Activated CD8-positive, alpha-beta memory T cell treated with anti-CD3 and anti-CD28 coated beads, Interleukin-2, amount 10 ng/mL, durations not matched to agents 7 days and 5 days (primary cell): ENCODE measurements at regions not wholly inside any gene's neighbourhood (a gene's known extent, or its start where the extent isn't known, plus 50 kb on each side); places are given as distances from the start of the nearest gene placed in this dataset.

Experiments
- ATAC-seq: fragments of 150-1000 bp; cut with Tn5 transposase; one replicate; pipeline ENCODE4 v1.10.0; 2021; ENCODE audit warnings: moderate library complexity
- CTCF ChIA-PET: fragments of 350-600 bp; sonication (Branson Sonifier 250); formaldehyde crosslinking; loops from one replicate; lab custom pipeline; 2021; ENCODE audit warnings: antibody characterized with exemption; lab: Charles Lee
- DNase-seq: peaks from one replicate; pipeline ENCODE4 v3.0.0-alpha.2; 2020
- H3K27ac Mint-ChIP-seq: one replicate; pipeline ENCODE4 v1.8.0; 2021; ENCODE audit warnings: mild to moderate bottlenecking, mixed read lengths
- H3K27me3 Mint-ChIP-seq: one replicate; pipeline ENCODE4 v1.8.0; 2021; ENCODE audit warnings: mixed read lengths
- H3K36me3 Mint-ChIP-seq: one replicate; pipeline ENCODE4 v1.8.0; 2021; ENCODE audit warnings: mild to moderate bottlenecking, mixed read lengths
- H3K4me1 Mint-ChIP-seq: one replicate; pipeline ENCODE4 v1.8.0; 2021; ENCODE audit warnings: mixed read lengths
- H3K4me3 Mint-ChIP-seq: one replicate; pipeline ENCODE4 v1.8.0; 2021; ENCODE audit warnings: mild to moderate bottlenecking, moderate library complexity, mixed read lengths
- H3K9me3 Mint-ChIP-seq: one replicate; pipeline ENCODE4 v1.8.0; 2022; ENCODE audit warnings: low read depth, mixed read lengths

GRCh38 chr9:1261266-1261665 is 211.1 kb downstream of the DMRT2 start:
- Mint-ChIP-seq H3K9me3 (no peaks in the 10 kb centered on the region), H3K4me1 (no peaks in the 10 kb centered on the region), H3K27ac (no peak overlapping the region), H3K27me3 (no peaks in the 10 kb centered on the region), H3K36me3 (no peaks in the 10 kb centered on the region), H3K4me3 (no peak overlapping the region)
- DNase-seq (no peak), ATAC-seq (no peak)
- CTCF ChIA-PET, result interaction anchor here (0.6 kb wide), 1 partner anchor 472 kb away, joined by 4 read pairs; no protein-coding TSS in a partner anchor

- H3K4me1 Mint-ChIP-seq, result no peaks in the 10 kb centered on the region
- CTCF ChIA-PET, result no interaction called here
- no peaks in the 10 kb centered on the region for H3K9me3 Mint-ChIP-seq
- DNase-seq (no peak), ATAC-seq (no peak)
- no peaks in the 10 kb centered on the region for H3K27me3 Mint-ChIP-seq
- no peak overlapping the region for H3K4me3 Mint-ChIP-seq
- H3K36me3 Mint-ChIP-seq, result no peaks in the 10 kb centered on the region
- no peak overlapping the region for H3K27ac Mint-ChIP-seq
Measured at GRCh38 chr9:1261879-1262766, 212.0 kb downstream of the DMRT2 start.

GRCh38 chr9:1267141-1267570 is 217.0 kb downstream of the DMRT2 start:
- no peak overlapping the region for H3K27ac Mint-ChIP-seq
- H3K4me3 Mint-ChIP-seq, result no peak overlapping the region
- H3K27me3 Mint-ChIP-seq, result no peaks in the 10 kb centered on the region
- DNase-seq, result no peak
- H3K4me1 Mint-ChIP-seq, result no peaks in the 10 kb centered on the region
- H3K9me3 Mint-ChIP-seq, result no peaks in the 10 kb centered on the region
- no peaks in the 10 kb centered on the region for H3K36me3 Mint-ChIP-seq
- CTCF ChIA-PET, result no interaction called here
- ATAC-seq, result no peak

GRCh38 chr9:1267581-1267980 is 217.4 kb downstream of the DMRT2 start:
- no peaks in the 10 kb centered on the region for H3K27me3 Mint-ChIP-seq
- no peak for ATAC-seq
- H3K36me3 Mint-ChIP-seq, result no peaks in the 10 kb centered on the region
- DNase-seq, result no peak
- no peaks in the 10 kb centered on the region for H3K4me1 Mint-ChIP-seq
- no peak overlapping the region for H3K4me3 Mint-ChIP-seq
- CTCF ChIA-PET, result no interaction called here
- no peak overlapping the region for H3K27ac Mint-ChIP-seq
- no peaks in the 10 kb centered on the region for H3K9me3 Mint-ChIP-seq

- DNase-seq (no peak), ATAC-seq (no peak)
- no peaks in the 10 kb centered on the region for H3K27me3 Mint-ChIP-seq
- H3K9me3 Mint-ChIP-seq, result no peaks in the 10 kb centered on the region
- H3K27ac Mint-ChIP-seq, result no peak overlapping the region
- H3K4me3 Mint-ChIP-seq, result no peak overlapping the region
- H3K36me3 Mint-ChIP-seq, result no peaks in the 10 kb centered on the region
- H3K4me1 Mint-ChIP-seq, result no peaks in the 10 kb centered on the region
- CTCF ChIA-PET, result no interaction called here
Measured at GRCh38 chr9:1269533-1270315, 219.6 kb downstream of the DMRT2 start.

GRCh38 chr9:1271367-1271766 is 221.2 kb downstream of the DMRT2 start:
- Mint-ChIP-seq H3K36me3 (no peaks in the 10 kb centered on the region), H3K9me3 (no peaks in the 10 kb centered on the region), H3K4me3 (no peak overlapping the region), H3K27me3 (no peaks in the 10 kb centered on the region), H3K27ac (no peak overlapping the region), H3K4me1 (no peaks in the 10 kb centered on the region)
- DNase-seq (no peak), ATAC-seq (no peak)
- CTCF ChIA-PET, result no interaction called here

GRCh38 chr9:1271786-1272185 is 221.6 kb downstream of the DMRT2 start:
- Mint-ChIP-seq H3K9me3 (no peaks in the 10 kb centered on the region), H3K27me3 (no peaks in the 10 kb centered on the region), H3K27ac (no peak overlapping the region), H3K4me1 (no peaks in the 10 kb centered on the region), H3K4me3 (no peak overlapping the region), H3K36me3 (no peaks in the 10 kb centered on the region)
- ATAC-seq (no peak), DNase-seq (no peak)
- CTCF ChIA-PET, result no interaction called here

GRCh38 chr9:1272488-1272887 is 222.3 kb downstream of the DMRT2 start:
- no peaks in the 10 kb centered on the region for H3K4me1 Mint-ChIP-seq
- H3K4me3 Mint-ChIP-seq, result no peak overlapping the region
- no peaks in the 10 kb centered on the region for H3K36me3 Mint-ChIP-seq
- DNase-seq, result no peak
- H3K27ac Mint-ChIP-seq, result no peak overlapping the region
- ATAC-seq, result no peak
- H3K9me3 Mint-ChIP-seq, result no peaks in the 10 kb centered on the region
- CTCF ChIA-PET, result no interaction called here
- no peaks in the 10 kb centered on the region for H3K27me3 Mint-ChIP-seq

- H3K27ac Mint-ChIP-seq, result no peak overlapping the region
- no peaks in the 10 kb centered on the region for H3K27me3 Mint-ChIP-seq
- no peak overlapping the region for H3K4me3 Mint-ChIP-seq
- CTCF ChIA-PET, result no interaction called here
- DNase-seq (no peak), ATAC-seq (no peak)
- no peaks in the 10 kb centered on the region for H3K36me3 Mint-ChIP-seq
- no peaks in the 10 kb centered on the region for H3K9me3 Mint-ChIP-seq
- no peaks in the 10 kb centered on the region for H3K4me1 Mint-ChIP-seq
Measured at GRCh38 chr9:1273859-1274258, 223.7 kb downstream of the DMRT2 start.

- no peaks in the 10 kb centered on the region for H3K36me3 Mint-ChIP-seq
- no peak overlapping the region for H3K4me3 Mint-ChIP-seq
- no peaks in the 10 kb centered on the region for H3K27me3 Mint-ChIP-seq
Measured at GRCh38 chr9:1274334-1274733, 224.2 kb downstream of the DMRT2 start.

GRCh38 chr9:1276474-1276873 is 226.3 kb downstream of the DMRT2 start:
- Mint-ChIP-seq H3K4me3 (no peak overlapping the region), H3K36me3 (no peaks in the 10 kb centered on the region), H3K27me3 (no peaks in the 10 kb centered on the region), H3K9me3 (no peaks in the 10 kb centered on the region), H3K27ac (no peak overlapping the region), H3K4me1 (no peaks in the 10 kb centered on the region)
- DNase-seq (no peak), ATAC-seq (no peak)
- CTCF ChIA-PET, result no interaction called here

More at GRCh38 chr9:1274334-1274733, 224.2 kb downstream of the DMRT2 start:
- CTCF ChIA-PET, result no interaction called here
- ATAC-seq (no peak), DNase-seq (no peak)
- H3K9me3 Mint-ChIP-seq, result no peaks in the 10 kb centered on the region
- H3K27ac Mint-ChIP-seq, result no peak overlapping the region
- H3K4me1 Mint-ChIP-seq, result no peaks in the 10 kb centered on the region

GRCh38 chr9:1284727-1285126 is 234.6 kb downstream of the DMRT2 start:
- Mint-ChIP-seq H3K4me3 (no peak overlapping the region), H3K36me3 (no peaks in the 10 kb centered on the region), H3K9me3 (peaks cover 6% of the 10 kb centered on the region), H3K4me1 (no peaks in the 10 kb centered on the region), H3K27ac (no peak overlapping the region), H3K27me3 (no peaks in the 10 kb centered on the region)
- CTCF ChIA-PET, result no interaction called here
- DNase-seq, result no peak
- no peak for ATAC-seq

- CTCF ChIA-PET, result no interaction called here
- H3K4me1 Mint-ChIP-seq, result no peaks in the 10 kb centered on the region
- no peaks in the 10 kb centered on the region for H3K27me3 Mint-ChIP-seq
- no peaks in the 10 kb centered on the region for H3K36me3 Mint-ChIP-seq
- no peak for ATAC-seq
- DNase-seq, result no peak
- no peak overlapping the region for H3K4me3 Mint-ChIP-seq
- no peak overlapping the region for H3K27ac Mint-ChIP-seq
- H3K9me3 Mint-ChIP-seq, result peaks cover 6% of the 10 kb centered on the region
Measured at GRCh38 chr9:1285526-1285925, 235.4 kb downstream of the DMRT2 start.

- no peak overlapping the region for H3K4me3 Mint-ChIP-seq
- no peaks in the 10 kb centered on the region for H3K27me3 Mint-ChIP-seq
- no peaks in the 10 kb centered on the region for H3K36me3 Mint-ChIP-seq
- CTCF ChIA-PET, result no interaction called here
- no peak for ATAC-seq
- no peak for DNase-seq
- no peaks in the 10 kb centered on the region for H3K4me1 Mint-ChIP-seq
- no peak overlapping the region for H3K27ac Mint-ChIP-seq
- H3K9me3 Mint-ChIP-seq, result no peaks in the 10 kb centered on the region
Measured at GRCh38 chr9:1292384-1292783, 242.2 kb downstream of the DMRT2 start.
